NCI-H128 (cell line): ENCODE measurements at regions not wholly inside any gene's neighbourhood (a gene's known extent, or its start where the extent isn't known, plus 50 kb on each side); places are given as distances from the start of the nearest gene placed in this dataset.
A peak's percentile ranks its signal among the peaks of the same experiment; 100 is the strongest.
"Not testable (repeated sequence)": the region's sequence is repeated elsewhere in the genome, so short reads cannot be mapped to it uniquely, and the experiment has no call there.

Source experiments
- DNase-seq: peaks from one replicate; lab custom pipeline; 2025; ENCODE audit not compliant: unreplicated experiment; lab: John Stamatoyannopoulos, UW

DNA sequence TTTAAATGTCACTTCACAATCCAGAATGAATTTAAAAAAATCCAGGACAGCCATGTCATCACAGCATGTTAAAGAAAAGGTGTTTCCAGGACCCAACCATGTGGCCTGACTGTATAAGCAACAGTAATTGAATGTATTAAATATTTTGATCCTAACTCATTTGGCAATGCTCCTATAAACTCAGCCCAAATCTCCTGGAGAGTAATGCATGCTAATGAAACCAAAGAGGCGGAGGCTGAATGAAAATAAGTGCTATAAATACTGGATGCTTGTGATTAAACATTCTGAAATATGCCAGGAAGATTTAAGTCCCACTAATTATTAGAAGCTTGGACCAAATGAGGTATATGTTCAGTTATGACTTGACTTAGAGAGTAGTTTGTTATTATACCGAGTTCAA lies 486.8 kb downstream of the FRK start:
- no peak for DNase-seq

GRCh38 chr6:115570331-115570730 lies 490.4 kb downstream of the FRK start:
- DNase-seq, result no peak

GRCh38 chr6:115554060-115554459 lies 506.6 kb downstream of the FRK start:
- no peak for DNase-seq

DNA sequence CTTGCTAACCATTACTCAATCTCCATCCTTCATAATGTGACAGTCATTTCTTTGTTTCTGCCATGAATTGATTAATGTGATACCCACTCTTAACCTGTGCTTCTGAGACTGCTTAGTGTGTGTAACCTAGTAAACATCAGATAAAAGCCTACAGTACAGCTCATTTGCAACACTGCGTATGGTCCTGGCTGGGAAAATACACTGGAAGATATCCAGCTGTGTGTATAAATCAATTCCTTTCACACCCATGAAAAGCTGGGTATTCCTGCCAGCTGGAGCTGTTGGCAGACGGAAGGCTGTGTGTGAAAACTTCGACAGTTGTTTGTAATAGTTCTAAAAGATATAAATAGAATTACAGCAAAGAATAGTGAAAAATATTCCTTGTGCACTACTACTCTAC lies 509.2 kb downstream of the FRK start:
- peak; percentile 9 for DNase-seq

GRCh38 chr6:115545672-115545986 lies 515.1 kb downstream of the FRK start:
- no peak for DNase-seq

DNA sequence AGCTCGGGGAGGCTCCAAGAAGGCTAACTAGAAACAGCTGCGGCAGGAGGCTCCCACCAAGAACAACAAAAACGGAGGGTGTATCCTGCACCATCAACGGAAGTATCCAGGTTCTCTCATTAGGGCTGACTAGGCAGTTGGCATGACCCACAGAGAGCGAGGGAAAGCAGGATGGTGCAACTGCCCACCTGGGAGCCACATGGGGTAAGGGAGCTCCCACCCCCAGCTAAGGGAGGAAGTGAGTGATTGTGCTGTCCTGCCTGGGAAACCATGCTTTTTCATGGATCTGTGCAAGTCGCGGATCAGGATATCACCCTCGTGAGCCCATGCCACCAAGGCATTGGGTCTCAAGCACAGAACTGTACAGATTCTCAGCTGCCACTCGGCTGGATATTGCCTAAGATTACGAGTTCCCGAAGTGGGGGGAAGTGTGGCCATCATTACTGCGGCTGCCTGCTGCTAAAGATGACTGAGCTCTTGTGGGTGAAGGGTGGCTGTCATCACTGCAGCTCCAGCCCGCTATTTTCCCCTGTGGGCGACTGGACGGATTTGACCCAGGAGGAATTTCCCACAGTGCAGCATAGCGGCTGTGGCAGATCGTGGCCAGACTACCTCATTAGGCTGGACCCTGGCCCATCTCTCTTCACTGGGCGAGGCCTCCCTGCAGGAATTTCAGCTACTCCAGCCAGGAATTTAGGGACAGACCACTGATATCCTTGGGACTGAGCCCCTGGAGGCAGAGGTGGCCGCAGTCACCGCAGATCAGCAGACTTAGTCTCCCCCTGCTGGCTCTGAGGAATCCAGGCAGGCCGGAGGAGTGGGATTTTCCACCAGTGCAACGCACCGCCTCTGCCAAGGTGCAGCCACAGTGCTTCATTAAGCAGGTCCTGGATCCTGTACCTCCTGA lies 515.7 kb downstream of the FRK start:
- DNase-seq, result no peak

DNA sequence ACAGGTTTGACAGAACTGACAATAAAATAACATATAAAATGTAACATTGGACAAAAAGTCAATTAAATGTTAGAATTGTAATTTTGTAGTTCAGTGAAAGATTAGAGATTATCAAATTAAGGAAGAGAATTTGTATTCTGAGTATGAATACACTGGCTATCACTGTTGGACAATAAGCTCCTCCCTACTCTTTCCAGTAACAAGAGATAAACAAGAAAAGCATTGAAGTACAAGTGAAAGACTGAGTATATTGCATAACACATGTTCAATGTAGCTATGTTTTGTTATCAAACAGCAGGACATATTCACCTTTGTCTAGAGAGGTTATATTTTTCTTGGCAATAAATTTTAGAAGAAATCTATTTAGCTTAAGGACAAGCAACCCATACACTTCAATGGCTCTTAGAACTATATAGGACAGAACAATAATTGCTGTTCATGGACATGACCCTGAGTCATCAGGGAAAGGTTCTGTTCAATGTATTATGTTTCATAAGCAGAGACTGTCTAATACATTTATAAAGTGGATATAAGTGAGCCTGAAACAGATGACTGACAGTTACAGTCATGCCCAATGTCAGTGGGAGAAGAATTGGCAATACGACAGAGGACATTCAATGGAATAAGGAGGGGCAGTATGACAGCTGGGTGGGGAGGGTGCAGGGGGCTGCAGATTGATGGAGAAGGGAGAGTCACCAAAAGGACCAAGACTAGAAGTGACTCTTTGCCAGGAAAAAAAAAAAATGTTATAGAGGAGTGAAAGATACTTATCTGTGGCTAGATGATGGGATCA lies 520.4 kb downstream of the FRK start:
- no peak for DNase-seq

DNA sequence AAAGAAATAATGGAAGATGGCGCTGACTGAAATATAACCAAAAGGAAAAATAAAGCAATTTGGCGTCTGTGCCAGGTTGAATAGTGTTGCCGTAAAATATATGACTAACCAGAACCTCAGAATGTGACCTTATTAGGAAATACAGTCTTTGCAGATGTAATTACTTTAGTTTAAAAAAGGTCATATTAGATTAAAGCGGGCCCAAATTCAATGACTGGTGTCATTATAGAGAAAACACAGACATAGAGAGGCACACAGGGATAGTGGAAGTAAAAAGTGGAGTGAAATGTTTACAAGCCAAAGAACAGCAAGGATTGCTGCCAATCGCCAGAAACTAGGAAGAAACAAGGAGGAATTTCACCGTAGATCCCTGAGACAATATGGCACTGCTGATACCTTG lies 521.2 kb downstream of the FRK start:
- no peak for DNase-seq

DNA sequence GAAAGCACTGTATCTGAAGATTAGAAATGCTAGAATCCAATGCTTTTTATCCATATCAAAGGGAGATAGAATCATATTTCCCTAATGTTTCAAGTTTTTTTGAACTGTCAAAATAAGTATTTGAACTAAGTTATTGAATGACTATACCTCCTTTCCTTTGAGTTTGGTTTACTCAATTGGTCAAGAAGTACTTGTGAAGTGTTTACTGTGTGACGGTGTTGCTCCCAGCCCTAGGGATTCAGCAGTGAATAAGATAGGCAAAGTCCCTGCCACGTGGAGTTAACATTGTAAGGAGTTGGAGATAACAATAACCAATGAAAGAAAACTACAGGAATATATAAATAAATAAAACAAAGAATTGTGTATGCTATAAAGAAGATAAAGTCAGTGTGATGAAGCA lies 535.9 kb downstream of the FRK start:
- no peak for DNase-seq

GRCh38 chr6:115521747-115522146 lies 538.9 kb downstream of the FRK start:
- not testable (repeated sequence) for DNase-seq

- DNase-seq, result no peak
These were observed 546.0 kb downstream of the FRK start for GRCh38 chr6:115514656-115515055.

GRCh38 chr6:115512923-115513322 lies 547.8 kb downstream of the FRK start:
- no peak for DNase-seq

DNA sequence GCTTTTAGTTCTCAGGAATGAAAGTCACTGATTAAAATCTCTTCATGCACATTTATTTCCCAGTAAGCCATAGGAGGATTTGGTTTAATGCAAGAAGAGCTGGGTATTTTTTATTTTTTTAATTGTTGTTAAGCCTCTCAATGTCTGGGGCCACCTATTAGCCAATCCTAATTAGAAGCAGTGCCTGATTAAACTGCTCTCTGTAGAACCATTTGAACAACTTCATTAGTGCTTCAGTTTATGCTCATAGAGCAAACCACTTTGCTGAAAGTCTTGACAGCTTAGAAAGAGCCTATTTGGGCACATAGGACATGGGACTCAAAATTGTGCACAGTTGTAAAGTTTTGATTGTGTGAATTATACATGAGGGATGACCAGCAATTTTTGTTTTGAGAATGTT lies 548.9 kb downstream of the FRK start:
- DNase-seq, result no peak

GRCh38 chr6:115502432-115502831 lies 558.3 kb downstream of the FRK start:
- DNase-seq, result not testable (repeated sequence)

DNA sequence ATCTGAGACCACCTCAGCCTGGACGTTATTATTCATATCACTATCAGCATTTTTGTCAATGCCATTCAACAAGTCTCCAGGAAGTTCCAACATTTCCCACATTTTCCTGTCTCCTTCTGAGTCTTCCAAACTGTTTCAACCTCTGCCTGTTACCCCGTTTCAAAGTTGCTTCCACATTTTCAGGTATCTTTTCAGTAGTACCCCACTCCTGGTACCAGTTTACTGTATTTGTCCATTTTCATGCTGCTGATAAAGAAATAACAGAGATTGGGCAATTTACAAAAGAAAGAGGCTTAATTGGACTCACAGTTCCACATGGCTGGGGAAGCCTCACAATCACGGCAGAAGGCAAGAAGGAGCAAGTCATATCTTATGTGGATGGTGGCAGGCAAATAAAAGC lies 565.5 kb downstream of the FRK start:
- DNase-seq, result no peak

DNA sequence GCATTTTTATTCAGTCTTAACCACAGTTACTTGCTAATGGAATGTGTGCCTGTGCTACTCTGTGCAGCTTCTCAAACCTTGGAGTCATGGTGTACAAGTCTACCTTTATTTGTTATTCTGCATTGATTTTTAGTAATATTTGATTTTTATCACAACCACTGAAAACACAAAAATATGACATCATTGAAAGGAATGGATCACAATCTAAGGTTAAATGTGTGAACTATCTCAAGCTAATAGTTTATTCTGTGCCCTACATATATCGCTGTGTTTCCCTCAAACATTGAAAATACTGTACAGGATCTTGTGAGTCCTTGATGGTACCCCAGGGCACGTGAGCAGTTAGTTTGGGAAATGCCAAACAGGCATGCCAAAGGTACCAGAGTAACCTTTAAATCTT lies 573.4 kb downstream of the FRK start:
- DNase-seq, result no peak

DNA sequence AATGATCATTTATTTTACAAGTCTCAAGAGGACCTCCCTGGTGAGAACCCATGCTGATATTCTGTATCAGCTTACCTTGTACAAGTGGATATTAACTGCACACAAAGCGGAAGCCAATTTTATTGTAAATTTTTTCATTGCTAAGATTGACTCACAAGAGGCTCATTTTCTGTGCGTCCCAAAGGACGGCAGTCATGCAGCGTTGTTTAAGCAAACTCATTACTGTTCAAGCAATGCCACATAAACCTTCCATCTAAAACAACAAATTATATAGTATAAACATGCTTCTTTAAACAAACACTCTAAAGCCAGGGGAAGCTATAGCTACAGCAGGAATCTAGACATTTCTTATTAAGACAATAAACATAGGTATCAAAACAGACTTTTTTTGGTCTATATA lies 575.3 kb downstream of the FRK start:
- DNase-seq, result no peak

DNA sequence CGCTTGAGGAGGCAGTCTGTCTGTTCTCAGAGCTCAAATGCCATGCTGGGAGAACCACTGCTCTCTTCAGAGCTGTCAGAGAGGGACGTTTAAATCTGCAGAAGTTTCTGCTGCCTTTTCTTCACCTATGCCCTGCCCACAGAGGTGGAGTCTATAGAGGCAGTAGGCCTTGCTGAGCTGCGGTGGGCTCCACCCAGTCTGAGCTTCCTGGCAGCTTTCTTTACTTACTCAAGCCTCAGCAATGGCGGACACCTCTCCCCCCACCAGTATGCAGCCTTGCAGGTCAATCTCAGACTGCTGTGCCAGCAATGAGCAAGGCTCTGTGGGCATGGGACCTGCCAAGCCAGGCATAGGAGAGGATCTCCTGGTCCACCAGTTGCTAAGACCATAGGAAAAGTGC lies 580.1 kb downstream of the FRK start:
- DNase-seq, result not testable (repeated sequence)

DNA sequence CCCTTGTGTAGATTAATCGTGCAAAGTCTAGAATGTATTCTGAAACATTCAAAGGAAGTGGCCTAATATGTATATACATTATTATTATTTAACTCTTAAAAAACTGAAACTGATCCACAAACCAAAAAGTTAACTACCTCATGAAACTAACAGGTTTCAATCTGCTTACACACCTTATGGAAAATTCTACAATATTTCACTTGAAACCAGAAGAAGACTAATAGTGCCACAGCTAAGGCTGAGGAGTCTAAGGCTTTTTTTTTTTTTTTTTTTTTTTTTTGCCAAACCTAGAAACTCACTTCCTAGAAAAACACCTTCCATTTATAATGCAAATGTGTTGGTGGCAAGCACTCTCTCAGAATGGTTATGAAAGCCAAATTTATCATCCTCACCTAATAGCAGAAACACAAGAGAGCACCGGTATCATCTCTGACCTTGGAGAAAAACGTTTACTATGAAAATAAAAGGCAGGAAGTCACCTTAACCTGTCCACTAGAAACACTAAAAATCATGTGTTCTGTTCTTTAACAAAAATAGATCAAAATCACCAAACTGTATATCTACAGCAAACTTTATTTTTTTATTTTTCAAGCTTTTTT lies 586.1 kb downstream of the FRK start:
- DNase-seq, result no peak

DNA sequence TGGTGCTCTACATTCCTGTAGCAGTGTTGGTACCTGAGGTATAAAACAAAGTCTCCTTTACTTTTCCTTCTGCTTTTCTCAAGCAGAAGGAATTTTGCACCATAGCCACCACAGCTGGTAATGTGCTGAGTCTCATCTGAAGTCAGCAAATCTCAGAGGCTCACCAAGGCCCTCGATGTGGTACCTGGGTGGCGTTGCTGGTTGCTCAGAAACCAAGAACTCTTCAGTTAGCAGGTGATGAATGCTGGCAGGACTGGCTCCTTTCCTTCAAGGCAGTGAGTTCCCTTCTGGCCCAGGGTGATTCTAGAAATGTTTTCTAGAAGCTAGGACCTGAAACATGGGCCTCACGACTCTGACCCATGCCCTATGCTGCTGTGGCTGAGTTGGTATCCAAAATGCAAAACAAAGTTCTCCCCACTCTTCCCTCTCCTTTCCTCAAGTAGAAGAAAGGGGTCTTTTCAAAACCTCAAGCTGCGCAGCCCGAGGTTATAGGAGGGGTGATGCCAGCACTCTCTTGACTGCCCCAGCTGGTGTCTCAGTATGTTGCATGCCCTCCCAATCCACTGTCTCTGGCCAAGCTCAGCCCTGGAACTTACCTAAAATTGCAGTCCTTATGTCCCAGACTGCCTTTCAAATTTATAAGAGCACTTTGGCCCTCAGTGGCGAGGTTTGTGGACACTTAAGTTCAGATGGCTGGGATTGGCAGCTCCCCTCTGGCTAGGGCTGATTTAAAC lies 592.3 kb downstream of the FRK start:
- no peak for DNase-seq

GRCh38 chr6:115467726-115468125 lies 593.0 kb downstream of the FRK start:
- no peak for DNase-seq
